NCI-H748 treated with DMSO at 0.1 percent for 48 hours (cell line): ENCODE measurements at regions not wholly inside any gene's neighbourhood (a gene's known extent, or its start where the extent isn't known, plus 50 kb on each side); places are given as distances from the start of the nearest gene placed in this dataset.
"Not testable (repeated sequence)": the region's sequence is repeated elsewhere in the genome, so short reads cannot be mapped to it uniquely, and the experiment has no call there.

Source experiments
- DNase-seq: peaks from one replicate; lab custom pipeline; 2025; lab: John Stamatoyannopoulos, UW

GRCh38 chrX:148265829-148266228 is 234.6 kb upstream of the AFF2 start:
- DNase-seq = no peak

DNA sequence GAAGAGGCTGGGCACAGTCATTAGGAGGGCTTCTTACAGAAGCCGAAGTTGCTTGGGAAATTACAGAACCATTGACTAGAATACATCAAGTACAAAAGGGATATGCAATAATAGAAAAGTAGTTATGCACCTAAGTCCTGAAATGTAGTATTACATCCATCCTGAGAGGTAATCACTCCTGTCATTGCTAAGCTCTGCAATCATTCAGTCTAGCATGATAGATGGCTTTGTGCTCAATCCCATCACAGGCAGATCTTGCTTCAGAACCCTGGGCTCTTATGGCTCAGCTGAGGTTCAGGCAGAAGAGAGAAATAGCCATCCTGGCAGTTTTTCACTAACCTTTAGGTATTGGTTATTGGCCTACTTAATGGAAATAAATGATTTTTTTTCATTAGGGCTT is 231.7 kb upstream of the AFF2 start:
- no peak for DNase-seq

GRCh38 chrX:148269513-148269912 is 230.9 kb upstream of the AFF2 start:
- no peak for DNase-seq

DNA sequence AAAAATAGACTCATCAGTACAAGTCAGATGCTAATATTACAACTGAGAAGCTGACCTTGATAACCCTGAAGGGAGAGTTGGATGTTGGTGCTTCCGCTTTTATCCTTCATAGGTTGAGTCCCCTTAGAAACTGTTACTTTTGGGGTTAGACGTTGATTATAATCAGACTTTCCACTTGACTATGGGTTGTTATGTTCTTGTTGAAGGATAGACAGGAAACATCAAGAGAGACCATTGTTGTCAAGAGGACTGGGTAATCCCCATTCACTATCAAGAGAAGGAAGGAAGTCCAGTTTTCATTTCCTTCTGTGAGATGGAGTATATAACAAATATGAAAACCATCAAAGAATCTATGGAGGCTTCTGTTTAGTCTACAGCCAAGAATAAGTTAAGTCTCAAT is 229.9 kb upstream of the AFF2 start:
- DNase-seq = no peak

DNA sequence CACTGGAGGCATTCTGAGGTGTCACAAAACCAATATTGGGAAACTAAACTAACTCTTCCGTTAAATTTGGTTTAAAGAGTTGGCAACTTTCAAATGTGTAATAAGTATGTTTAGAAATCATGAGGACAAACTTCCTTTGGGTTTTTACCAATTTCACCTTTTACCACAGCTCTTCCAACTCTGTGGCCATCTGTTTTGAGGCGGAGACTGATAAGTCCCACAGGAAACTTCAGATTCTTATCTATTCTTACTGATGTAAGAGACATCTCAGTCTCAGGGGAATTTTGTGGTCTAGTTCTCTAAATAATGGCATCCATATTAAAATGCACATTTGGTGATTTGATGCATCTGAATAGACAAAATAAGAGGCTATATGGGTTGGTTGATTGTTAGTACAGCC is 229.2 kb upstream of the AFF2 start:
- DNase-seq = no peak

GRCh38 chrX:148281920-148282319 is 218.5 kb upstream of the AFF2 start:
- no peak for DNase-seq

GRCh38 chrX:148282504-148282903 is 217.9 kb upstream of the AFF2 start:
- no peak for DNase-seq

GRCh38 chrX:148284056-148284455 is 216.4 kb upstream of the AFF2 start:
- no peak for DNase-seq

DNA sequence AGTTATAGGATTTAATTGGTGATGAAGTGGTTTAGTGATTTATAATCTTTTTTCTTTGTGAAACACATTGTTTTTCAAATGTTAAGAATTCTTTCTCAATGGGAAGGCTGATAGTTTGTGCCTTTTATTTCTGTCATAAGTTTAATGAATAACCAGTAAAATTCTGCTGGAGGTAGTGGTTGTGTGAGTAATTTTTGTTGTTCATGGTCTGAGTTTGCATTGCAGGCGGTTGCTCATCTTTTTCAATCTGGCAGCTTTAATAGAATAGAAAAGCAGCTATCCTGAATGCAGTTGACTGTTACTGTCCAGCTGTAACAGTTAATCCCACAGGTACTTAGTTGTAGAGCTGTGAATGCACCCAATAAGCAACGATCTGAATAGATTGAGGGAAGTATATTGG is 215.6 kb upstream of the AFF2 start:
- DNase-seq = no peak

DNA sequence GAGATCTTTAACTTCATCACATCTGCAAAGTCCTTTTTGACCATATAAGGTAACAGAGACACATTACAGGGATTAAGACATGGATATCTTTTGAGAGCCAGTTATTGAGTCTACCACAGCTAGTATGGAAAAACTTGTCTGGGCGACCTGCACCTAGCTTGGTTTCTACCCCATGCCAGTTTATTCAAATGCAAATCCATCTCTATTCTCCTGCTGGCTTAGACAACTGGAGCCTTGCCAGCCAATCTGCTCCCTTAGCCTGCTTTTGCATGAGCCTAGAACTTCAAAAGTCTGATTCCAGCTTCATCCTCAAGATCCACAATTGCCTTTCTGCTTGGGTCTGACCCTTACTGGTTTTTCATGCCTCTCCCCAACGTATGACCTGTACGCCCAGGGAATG is 212.0 kb upstream of the AFF2 start:
- DNase-seq = no peak

GRCh38 chrX:148290041-148290440 is 210.4 kb upstream of the AFF2 start:
- no peak for DNase-seq

DNA sequence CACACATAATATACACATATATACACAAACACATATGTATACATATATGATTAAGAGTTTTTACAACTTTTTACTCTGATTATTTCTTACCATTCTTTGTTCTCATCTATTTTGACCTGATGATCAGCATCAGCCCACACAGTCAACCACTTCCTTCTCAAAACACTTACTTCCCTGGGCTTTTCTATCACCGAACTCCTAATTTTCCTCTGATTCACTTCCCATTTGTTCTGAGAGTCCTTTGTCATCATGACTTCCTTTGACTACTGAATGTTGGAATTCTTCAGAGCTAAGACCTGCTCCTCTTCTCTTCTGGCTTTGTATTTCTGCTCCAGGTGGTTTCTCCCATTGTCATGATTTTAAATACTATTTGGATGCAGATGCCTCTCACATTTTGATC is 209.5 kb upstream of the AFF2 start:
- DNase-seq = no peak

DNA sequence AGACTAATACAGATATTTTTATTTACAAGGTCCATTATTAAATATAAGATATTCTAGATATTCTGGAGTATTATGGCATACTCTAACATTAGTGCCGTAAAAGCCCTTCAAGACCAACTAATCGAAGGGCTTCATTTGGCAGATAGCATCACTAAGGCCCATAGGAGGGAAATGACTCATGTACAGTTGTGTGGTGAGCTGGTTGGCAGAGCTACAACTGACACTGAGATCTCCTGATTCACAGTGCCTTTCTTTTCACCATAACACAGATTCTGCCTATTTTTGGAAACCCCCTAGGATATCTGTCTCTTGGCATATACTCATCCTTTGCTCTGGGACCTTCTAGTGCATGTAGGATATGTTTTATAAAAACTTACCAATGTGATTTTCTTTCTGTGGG is 201.7 kb upstream of the AFF2 start:
- no peak for DNase-seq

GRCh38 chrX:148305214-148305613 is 195.2 kb upstream of the AFF2 start:
- not testable (repeated sequence) for DNase-seq

GRCh38 chrX:148309413-148309812 is 191.0 kb upstream of the AFF2 start:
- no peak for DNase-seq

- DNase-seq = no peak
Observed at GRCh38 chrX:148310426-148311165, 189.8 kb upstream of the AFF2 start.

DNA sequence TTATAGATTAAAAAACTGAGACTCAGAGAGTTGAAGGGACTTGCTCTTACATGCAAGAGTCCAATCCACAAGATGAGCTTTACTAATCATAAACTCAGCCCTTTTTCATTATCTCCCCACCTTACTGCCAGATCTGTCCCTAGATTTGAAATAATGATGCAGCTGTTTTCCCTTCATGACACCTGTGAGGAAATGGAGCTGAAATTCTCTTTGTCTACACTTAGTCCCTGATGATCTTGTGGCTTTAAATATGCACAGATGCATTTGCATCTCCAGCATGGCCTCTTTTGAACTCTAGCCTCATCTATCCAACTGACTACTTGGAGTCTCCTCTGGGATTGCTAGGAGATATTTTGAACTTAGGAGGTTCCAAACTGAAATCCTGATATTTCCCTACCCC is 188.9 kb upstream of the AFF2 start:
- DNase-seq = no peak

DNA sequence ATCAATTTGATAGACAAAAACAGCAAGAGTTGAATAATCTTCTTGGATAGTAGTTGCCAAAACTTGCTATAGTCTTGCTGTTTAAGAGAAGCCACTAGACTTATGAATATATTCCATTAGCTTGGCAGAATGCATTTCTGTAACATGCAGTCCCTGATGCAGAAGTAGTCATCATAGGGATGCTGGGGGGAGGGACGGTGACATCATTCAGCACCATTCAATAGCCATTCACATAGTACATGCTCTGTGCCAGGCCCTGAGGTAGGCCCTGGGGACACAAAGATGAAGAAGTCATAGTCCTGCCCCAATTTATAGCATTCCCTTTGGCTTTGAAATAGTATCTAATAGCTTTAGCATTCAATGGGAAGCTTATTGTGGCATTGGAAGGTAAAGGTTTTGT is 185.5 kb upstream of the AFF2 start:
- DNase-seq = no peak

- no peak for DNase-seq
Observed at GRCh38 chrX:148316446-148316845, 184.0 kb upstream of the AFF2 start.

DNA sequence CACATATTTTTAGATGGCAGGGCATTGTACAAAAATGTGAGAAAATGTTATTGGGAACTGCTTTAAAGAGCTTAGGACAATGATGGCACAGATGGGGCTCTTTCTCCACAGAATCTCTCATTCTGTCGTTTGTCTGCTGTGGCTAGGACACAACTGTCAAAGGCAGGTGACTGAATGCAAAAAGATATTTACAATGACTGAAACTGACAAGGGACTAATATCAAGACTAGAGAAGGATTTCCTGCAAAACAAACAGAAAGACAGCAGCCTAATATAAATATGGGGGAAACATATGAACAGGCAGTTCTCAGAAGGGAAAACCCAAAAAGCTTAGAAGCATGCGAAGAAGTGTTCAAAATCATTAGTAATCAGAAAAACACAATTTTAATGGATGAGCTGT is 177.5 kb upstream of the AFF2 start:
- DNase-seq = no peak

DNA sequence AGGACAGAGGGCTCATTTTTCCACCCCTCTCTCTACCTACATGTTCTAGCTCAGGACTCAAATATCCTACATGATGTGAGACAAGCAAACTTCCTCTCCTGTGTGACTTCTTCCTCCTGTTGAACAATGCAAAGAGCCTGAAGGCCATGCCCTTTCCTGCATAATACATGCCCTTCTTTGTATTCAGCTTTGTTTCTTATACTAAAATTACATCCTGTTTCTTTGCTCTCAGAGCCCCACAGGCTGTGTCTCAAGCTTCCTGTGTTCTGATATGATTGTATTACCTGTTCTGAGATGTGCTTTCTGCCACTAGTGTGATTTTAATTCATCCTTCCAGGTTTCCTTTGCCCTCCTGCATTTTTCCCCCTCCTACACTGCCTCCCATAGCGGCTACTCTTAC is 166.4 kb upstream of the AFF2 start:
- DNase-seq = no peak

- no peak for DNase-seq
Observed at GRCh38 chrX:148337873-148338272, 162.5 kb upstream of the AFF2 start.

DNA sequence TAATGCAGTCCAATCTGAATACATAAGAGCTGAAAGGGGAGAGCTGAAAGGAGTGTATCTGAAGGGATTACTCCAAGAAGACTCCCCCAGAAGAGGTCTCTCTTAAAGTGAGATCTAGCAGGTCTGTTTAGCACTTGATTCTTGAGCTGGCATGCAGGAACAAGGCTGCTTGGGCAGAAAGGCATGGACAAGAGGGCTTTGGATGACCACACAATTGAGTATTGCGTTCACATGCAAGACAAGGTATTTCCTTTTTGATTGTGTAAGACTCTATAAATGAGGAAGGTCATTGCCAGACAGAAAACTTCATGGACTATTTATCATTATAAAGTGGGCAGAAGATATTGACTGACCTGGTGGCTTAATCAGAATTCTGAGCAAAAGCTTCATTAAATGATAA is 145.5 kb upstream of the AFF2 start:
- DNase-seq = no peak

GRCh38 chrX:148361641-148362040 is 138.8 kb upstream of the AFF2 start:
- no peak for DNase-seq
